ENCODE measurements at regions not wholly inside any gene's neighbourhood (a gene's known extent, or its start where the extent isn't known, plus 50 kb on each side); places are given as distances from the start of the nearest gene placed in this dataset.
A peak's percentile ranks its signal among the peaks of the same experiment; 100 is the strongest.
"Not testable (repeated sequence)": the region's sequence is repeated elsewhere in the genome, so short reads cannot be mapped to it uniquely, and the experiment has no call there.

DNA sequence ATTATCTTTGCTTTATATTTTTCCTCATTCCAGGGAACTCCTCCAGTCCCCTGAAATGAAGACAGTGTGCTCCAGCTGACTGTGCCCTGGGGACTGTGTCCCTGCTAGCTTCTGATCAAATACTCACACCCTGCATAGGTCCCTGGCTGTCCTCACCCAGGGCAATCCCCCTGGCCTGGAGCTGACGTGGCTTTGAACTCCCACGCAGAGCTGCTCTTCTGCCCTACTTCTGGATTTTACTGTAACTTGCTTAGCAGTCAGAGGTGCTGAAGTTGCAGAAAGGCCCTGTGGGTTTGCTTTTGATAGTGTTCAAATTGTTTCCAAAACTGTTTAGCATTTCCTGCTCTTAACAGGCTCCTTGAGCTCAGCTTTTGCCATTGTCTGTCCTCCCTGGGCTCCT lies 186.5 kb downstream of the FASLG start:
- intact Hi-C loops (cut with DNase I), result no loop called here
- TF ChIP-seq, protein P1, sequence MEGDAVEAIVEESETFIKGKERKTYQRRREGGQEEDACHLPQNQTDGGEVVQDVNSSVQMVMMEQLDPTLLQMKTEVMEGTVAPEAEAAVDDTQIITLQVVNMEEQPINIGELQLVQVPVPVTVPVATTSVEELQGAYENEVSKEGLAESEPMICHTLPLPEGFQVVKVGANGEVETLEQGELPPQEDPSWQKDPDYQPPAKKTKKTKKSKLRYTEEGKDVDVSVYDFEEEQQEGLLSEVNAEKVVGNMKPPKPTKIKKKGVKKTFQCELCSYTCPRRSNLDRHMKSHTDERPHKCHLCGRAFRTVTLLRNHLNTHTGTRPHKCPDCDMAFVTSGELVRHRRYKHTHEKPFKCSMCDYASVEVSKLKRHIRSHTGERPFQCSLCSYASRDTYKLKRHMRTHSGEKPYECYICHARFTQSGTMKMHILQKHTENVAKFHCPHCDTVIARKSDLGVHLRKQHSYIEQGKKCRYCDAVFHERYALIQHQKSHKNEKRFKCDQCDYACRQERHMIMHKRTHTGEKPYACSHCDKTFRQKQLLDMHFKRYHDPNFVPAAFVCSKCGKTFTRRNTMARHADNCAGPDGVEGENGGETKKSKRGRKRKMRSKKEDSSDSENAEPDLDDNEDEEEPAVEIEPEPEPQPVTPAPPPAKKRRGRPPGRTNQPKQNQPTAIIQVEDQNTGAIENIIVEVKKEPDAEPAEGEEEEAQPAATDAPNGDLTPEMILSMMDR (IDR thresholded peaks at IDR 0.05; ENCODE audit: borderline replicate concordance, extremely low read depth, insufficient read depth), result no peak
- FAIRE-seq (no peak), DNase-seq (peak in 1 of 5 donors; percentile 11)
- Histone ChIP-seq H3K4me1 (ENCODE audit: control insufficient read depth in 2 of 3, insufficient read depth in 2 of 3, low read depth in 1 of 3, low read length in 3 of 3) (peaks cover 0 to 4% (median 0%) of the 10 kb centered on the region in 3 donors), H3K27ac (ENCODE audit: low read depth in 2 of 2, low read length in 2 of 2) (no peak overlapping the region), H3K9me3 (ENCODE audit: control insufficient read depth in 2 of 3, insufficient read depth in 1 of 3, low read length in 3 of 3) (no peaks in the 10 kb centered on the region), H3K36me3 (ENCODE audit: control insufficient read depth in 2 of 3, insufficient read depth in 3 of 3, low read length in 3 of 3) (no peaks in the 10 kb centered on the region), H3K27me3 (ENCODE audit: control insufficient read depth, insufficient read depth, low read length) (no peaks in the 10 kb centered on the region), H3K9ac (ENCODE audit: low read length in 3 of 3) (no peak overlapping the region), H3K4me3 (ENCODE audit: low read length in 3 of 3) (no peak overlapping the region)

DNA sequence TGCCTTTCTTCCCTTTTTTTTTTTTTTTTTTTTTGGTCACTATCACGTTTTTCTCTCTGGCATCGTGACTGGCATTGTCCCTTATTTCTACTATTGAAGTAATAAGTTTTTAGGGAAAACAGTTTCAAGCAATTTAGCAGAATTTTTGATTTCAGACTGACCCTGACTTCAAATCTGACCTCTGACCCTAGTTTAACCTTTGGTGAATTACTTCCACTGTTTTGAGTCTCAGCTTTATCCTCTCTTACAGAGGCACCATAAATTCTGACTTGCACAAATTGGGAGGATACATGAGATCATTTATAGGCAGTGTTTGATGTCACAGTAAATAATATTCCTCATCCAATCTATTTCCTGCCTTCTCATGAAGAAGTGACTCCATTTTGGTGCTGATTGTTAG lies 187.0 kb downstream of the FASLG start:
- H3K36me3 ChIP-seq (ENCODE audit: control insufficient read depth in 2 of 3, insufficient read depth in 3 of 3, low read length in 3 of 3), result no peaks in the 10 kb centered on the region
- H3K9ac ChIP-seq (ENCODE audit: low read length in 3 of 3), result no peak overlapping the region
- no peak overlapping the region for H3K27ac ChIP-seq (ENCODE audit: low read depth in 2 of 2, low read length in 2 of 2)
- no peaks in the 10 kb centered on the region for H3K9me3 ChIP-seq (ENCODE audit: control insufficient read depth in 2 of 3, insufficient read depth in 1 of 3, low read length in 3 of 3)
- TF ChIP-seq, protein P1 (IDR thresholded peaks at IDR 0.05; ENCODE audit: borderline replicate concordance, extremely low read depth, insufficient read depth), result no peak
- FAIRE-seq (no peak), DNase-seq (no peak)
- H3K4me3 ChIP-seq (ENCODE audit: low read length in 3 of 3), result no peak overlapping the region
- no peaks in the 10 kb centered on the region for H3K27me3 ChIP-seq (ENCODE audit: control insufficient read depth, insufficient read depth, low read length)
- intact Hi-C loops (cut with DNase I), result no loop called here
- H3K4me1 ChIP-seq (ENCODE audit: control insufficient read depth in 2 of 3, insufficient read depth in 2 of 3, low read depth in 1 of 3, low read length in 3 of 3), result peaks cover 0 to 4% (median 0%) of the 10 kb centered on the region in 3 donors

DNA sequence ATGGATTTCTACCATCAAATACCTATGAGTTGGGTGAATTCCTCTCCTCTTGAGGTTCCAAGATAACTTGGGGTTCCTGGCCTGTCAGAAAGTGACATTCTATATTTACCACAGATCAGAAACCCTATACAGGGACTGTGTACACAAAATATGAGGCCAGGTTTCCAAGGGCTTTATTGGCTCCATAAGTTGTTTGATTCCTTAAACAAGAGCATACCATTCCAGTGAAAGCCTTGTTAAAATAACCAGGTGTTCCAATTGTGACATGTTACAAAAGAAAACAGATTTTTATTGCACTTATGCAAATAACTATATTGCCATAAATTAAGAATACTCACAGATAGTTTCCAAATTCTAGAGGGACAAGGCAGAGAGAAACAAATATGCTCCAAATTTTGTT lies 188.9 kb downstream of the FASLG start:
- DNase-seq; intact Hi-C loops (cut with DNase I); FAIRE-seq; H3K9ac ChIP-seq (ENCODE audit: low read length in 3 of 3); H3K27ac ChIP-seq (ENCODE audit: low read depth in 2 of 2, low read length in 2 of 2); H3K27me3 ChIP-seq (ENCODE audit: control insufficient read depth, insufficient read depth, low read length); H3K4me3 ChIP-seq (ENCODE audit: low read length in 3 of 3); H3K36me3 ChIP-seq (ENCODE audit: control insufficient read depth in 2 of 3, insufficient read depth in 3 of 3, low read length in 3 of 3); H3K4me1 ChIP-seq (ENCODE audit: control insufficient read depth in 2 of 3, insufficient read depth in 2 of 3, low read depth in 1 of 3, low read length in 3 of 3); H3K9me3 ChIP-seq (ENCODE audit: control insufficient read depth in 2 of 3, insufficient read depth in 1 of 3, low read length in 3 of 3): not testable (repeated sequence)

DNA sequence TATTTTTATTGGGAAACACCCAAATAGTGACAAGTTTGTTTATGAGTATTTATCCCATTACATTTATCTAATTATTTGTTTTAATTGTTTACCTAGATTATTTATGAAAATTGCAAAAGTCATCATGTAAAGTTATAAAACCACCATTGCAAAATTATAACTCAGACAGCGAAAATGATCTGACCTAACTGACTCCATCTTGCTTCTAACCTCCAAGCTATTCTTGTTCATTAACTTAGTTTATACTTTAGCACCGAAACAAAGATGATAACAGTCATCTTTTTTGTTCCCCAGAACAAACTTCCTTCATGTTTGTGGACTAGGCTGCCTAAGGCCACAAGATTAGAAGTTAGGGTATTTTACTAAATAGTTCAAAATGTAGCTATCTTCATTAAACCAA lies 190.8 kb downstream of the FASLG start:
- no peak for DNase-seq

More for the DNA sequence above, 190.8 kb downstream of the FASLG start:
- Histone ChIP-seq H3K27ac (ENCODE audit: low read depth in 2 of 2, low read length in 2 of 2) (no peak overlapping the region), H3K9me3 (ENCODE audit: control insufficient read depth in 2 of 3, insufficient read depth in 1 of 3, low read length in 3 of 3) (no peaks in the 10 kb centered on the region), H3K4me1 (ENCODE audit: control insufficient read depth in 2 of 3, insufficient read depth in 2 of 3, low read depth in 1 of 3, low read length in 3 of 3) (peaks cover 0 to 4% (median 0%) of the 10 kb centered on the region in 3 donors), H3K27me3 (ENCODE audit: control insufficient read depth, insufficient read depth, low read length) (no peaks in the 10 kb centered on the region), H3K36me3 (ENCODE audit: control insufficient read depth in 2 of 3, insufficient read depth in 3 of 3, low read length in 3 of 3) (no peaks in the 10 kb centered on the region), H3K9ac (ENCODE audit: low read length in 3 of 3) (no peak overlapping the region), H3K4me3 (ENCODE audit: low read length in 3 of 3) (no peak overlapping the region)
- no peak for FAIRE-seq
- TF ChIP-seq, protein P1 (IDR thresholded peaks at IDR 0.05; ENCODE audit: borderline replicate concordance, extremely low read depth, insufficient read depth), result no peak
- intact Hi-C loops (cut with DNase I), result no loop called here
